Prostate gland (tissue), 2 donors: ENCODE measurements at regions not wholly inside any gene's neighbourhood (a gene's known extent, or its start where the extent isn't known, plus 50 kb on each side); places are given as distances from the start of the nearest gene placed in this dataset.

Experiments
- DNase-seq: peaks from one replicate; pipeline ENCODE4 v3.0.0-alpha.2; 2019; ENCODE audit warnings: low spot score
- H3K27ac ChIP-seq, 2 donors: fragments of 200-600 bp; sonication (generic); 2 replicates each; pipeline ENCODE4 v1.5.1; 2017 to 2019
- H3K27me3 ChIP-seq: fragments of 200-600 bp; sonication (generic); replicated peaks from 2 replicates; pipeline ENCODE4 v1.5.1; 2019; ENCODE audit not compliant: insufficient read depth
- H3K36me3 ChIP-seq, 2 donors: fragments of 200-600 bp; sonication (generic); 1 replicate in 1 of 2; 2 replicates in 1 of 2; pipeline versions ENCODE4 v1.5.1 to v1.8.1; 2017 to 2019
- H3K4me1 ChIP-seq: fragments of 200-600 bp; sonication (generic); replicated peaks from 2 replicates; pipeline ENCODE4 v1.5.1; 2019
- H3K4me3 ChIP-seq, 2 donors: fragments of 200-600 bp; sonication (generic); 2 replicates each; pipeline ENCODE4 v1.5.1; 2017 to 2019
- H3K9me3 ChIP-seq: fragments of 200-600 bp; sonication (generic); 2 replicates; pipeline ENCODE4 v1.5.1; 2017
- POLR2A ChIP-seq: fragments of 450-650 bp; IDR thresholded peaks from one replicate; pipeline ENCODE4 v1.6.1; 2016; ENCODE audit warnings: antibody characterized with exemption, mild to moderate bottlenecking
- POLR2AphosphoS5 ChIP-seq: sonication (generic); formaldehyde crosslinking; IDR thresholded peaks from one replicate; pipeline ENCODE4 v1.6.1; 2017; ENCODE audit warnings: antibody characterized with exemption
- WGBS: methylation state at CpG from one replicate; pipeline ENCODE4 v1.1.5; 2018; 5-methylcytosine and 5-hydroxymethylcytosine counted together
- intact Hi-C: fragments of 100-400 bp; cut with DNase I; formaldehyde crosslinking; loops from one replicate; pipeline ENCODE4 v1.14.2; 2022
- TF ChIP-seq, protein P1 (sequence below), 4 experiments: fragments of 200-600 bp in 2 of 4; fragments of 450-650 bp in 2 of 4; sonication (generic) in 2 of 4; IDR thresholded peaks; 1 replicate in 3 of 4; 2 replicates in 1 of 4; pipeline ENCODE4 v1.5.1; 2016 to 2019; ENCODE audit warnings: antibody characterized with exemption in 4 of 4, mild to moderate bottlenecking in 2 of 4, moderate library complexity in 2 of 4

DNA sequence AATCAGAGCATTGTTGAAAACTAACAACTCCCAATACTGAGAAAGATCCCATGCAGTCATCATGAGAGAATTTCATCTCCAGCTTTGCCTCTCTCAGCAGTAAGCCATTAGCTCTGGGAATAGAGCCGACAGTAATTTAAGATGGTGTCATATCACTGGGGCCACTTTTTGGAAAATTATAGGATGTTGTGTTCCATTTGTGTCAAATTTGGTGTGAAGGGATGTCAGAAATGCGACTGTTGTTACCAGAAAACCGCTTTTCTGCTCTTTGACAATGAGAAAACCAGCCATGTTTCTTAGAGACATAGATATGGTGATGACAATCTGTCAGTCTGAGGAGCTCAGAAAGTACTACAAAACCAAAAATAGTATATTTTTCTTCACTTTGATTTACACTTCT lies 106.3 kb upstream of the KHDRBS2 start:
- no peak overlapping the region for H3K27ac ChIP-seq
- no peak for DNase-seq
- intact Hi-C loops, result no loop called here
- no peaks in the 10 kb centered on the region for H3K36me3 ChIP-seq
- H3K4me1 ChIP-seq, result no peaks in the 10 kb centered on the region
- TF ChIP-seq, protein P1, sequence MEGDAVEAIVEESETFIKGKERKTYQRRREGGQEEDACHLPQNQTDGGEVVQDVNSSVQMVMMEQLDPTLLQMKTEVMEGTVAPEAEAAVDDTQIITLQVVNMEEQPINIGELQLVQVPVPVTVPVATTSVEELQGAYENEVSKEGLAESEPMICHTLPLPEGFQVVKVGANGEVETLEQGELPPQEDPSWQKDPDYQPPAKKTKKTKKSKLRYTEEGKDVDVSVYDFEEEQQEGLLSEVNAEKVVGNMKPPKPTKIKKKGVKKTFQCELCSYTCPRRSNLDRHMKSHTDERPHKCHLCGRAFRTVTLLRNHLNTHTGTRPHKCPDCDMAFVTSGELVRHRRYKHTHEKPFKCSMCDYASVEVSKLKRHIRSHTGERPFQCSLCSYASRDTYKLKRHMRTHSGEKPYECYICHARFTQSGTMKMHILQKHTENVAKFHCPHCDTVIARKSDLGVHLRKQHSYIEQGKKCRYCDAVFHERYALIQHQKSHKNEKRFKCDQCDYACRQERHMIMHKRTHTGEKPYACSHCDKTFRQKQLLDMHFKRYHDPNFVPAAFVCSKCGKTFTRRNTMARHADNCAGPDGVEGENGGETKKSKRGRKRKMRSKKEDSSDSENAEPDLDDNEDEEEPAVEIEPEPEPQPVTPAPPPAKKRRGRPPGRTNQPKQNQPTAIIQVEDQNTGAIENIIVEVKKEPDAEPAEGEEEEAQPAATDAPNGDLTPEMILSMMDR (IDR thresholded peaks at IDR 0.05), result no peak
- TF ChIP-seq POLR2AphosphoS5 (no peak), POLR2A (no peak)
- no peaks in the 10 kb centered on the region for H3K27me3 ChIP-seq
- 51% methylated on average over 3 of the region's 3 CpGs for WGBS
- no peak overlapping the region for H3K4me3 ChIP-seq
- H3K9me3 ChIP-seq, result no peaks in the 10 kb centered on the region

DNA sequence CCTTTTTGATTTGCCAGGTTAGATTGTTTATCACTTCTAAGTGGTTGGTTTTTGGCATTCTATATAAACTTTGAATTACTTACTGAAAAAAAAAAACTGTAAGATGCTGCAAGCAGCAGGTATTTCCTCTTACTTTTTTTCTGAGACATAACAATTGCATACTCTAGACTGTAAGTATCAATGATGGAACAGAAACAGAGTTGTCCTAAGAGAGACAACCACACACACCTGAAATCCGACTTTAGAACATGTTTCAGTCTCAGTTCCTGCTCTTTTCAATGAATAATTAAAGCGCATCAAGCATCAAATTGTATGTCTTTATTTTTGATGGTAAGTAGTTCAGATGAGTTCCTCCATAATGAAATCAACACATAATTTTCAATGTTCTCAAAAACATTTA lies 105.3 kb upstream of the KHDRBS2 start:
- H3K36me3 ChIP-seq, result no peaks in the 10 kb centered on the region
- H3K4me3 ChIP-seq, result no peak overlapping the region
- H3K9me3 ChIP-seq, result no peaks in the 10 kb centered on the region
- TF ChIP-seq, protein P1 (IDR thresholded peaks at IDR 0.05), result no peak
- TF ChIP-seq POLR2AphosphoS5, result no peak
- TF ChIP-seq POLR2A, result no peak
- 91% methylated on average over 2 of the region's 2 CpGs for WGBS
- no peak for DNase-seq
- no peaks in the 10 kb centered on the region for H3K27me3 ChIP-seq
- no peaks in the 10 kb centered on the region for H3K4me1 ChIP-seq
- no peak overlapping the region for H3K27ac ChIP-seq
- intact Hi-C loops, result no loop called here

DNA sequence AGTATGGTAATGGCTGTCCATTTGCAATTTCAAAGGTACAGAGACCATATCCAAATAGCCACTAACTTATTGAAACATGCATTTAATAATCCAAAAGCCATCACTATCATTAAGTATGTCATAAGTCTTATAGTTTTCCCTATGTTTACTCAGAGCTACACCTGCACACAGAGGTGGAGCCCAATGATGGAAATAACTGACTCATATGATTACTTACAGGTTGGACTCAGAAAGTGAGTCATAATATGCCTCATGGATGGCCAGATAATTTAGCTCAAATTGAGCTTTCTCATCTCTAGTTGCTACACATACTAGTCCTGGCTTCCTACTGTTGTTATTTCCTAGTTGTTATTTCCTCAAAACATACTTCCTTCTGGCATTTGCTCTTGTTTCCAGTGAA lies 104.4 kb upstream of the KHDRBS2 start:
- no peak overlapping the region for H3K27ac ChIP-seq
- no peaks in the 10 kb centered on the region for H3K36me3 ChIP-seq
- no peak overlapping the region for H3K4me3 ChIP-seq
- TF ChIP-seq POLR2A (no peak), POLR2AphosphoS5 (no peak)
- TF ChIP-seq, protein P1 (IDR thresholded peaks at IDR 0.05), result no peak
- intact Hi-C loops, result no loop called here
- no peaks in the 10 kb centered on the region for H3K27me3 ChIP-seq
- DNase-seq, result no peak
- H3K4me1 ChIP-seq, result no peaks in the 10 kb centered on the region
- H3K9me3 ChIP-seq, result no peaks in the 10 kb centered on the region

DNA sequence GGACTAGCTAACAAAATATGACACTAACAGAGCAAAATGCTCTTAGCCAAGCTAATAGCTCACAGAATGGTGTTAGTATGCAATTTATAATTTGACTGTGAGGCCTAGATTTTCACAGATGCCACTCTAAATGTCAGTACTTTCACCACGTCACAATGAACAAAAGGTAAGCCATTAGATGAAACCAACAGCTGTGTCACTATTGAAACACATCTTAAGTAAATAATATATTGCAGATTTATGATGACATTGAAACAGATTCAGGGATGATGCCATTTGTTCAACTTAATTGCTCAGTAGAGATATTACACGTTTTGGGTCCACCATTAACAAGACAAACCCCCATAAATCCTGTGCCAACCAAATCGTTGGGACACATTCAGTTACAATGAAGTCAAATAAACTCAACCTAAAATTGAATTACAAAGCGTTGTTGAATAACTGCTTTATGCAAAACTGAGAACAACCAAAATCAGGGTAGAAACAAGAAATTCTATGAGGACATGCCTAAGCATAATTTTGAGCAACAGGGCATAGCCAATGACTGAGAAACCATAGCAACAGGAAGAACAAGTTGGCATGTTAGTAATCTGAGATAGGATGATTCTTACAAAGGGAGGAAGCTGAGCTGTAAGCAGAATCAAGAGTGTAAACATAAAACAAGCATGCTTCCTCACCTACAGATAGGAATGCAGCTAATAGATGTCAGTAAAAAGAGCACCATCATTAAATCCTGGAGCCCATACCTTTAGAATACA lies 85.6 kb upstream of the KHDRBS2 start:
- H3K4me1 ChIP-seq, result no peaks in the 10 kb centered on the region
- intact Hi-C loops, result no loop called here
- no peaks in the 10 kb centered on the region for H3K9me3 ChIP-seq
- no peaks in the 10 kb centered on the region for H3K27me3 ChIP-seq
- no peak overlapping the region for H3K27ac ChIP-seq
- no peaks in the 10 kb centered on the region for H3K36me3 ChIP-seq
- H3K4me3 ChIP-seq, result no peak overlapping the region
- no peak for DNase-seq
- TF ChIP-seq, protein P1 (IDR thresholded peaks at IDR 0.05), result no peak
- TF ChIP-seq POLR2AphosphoS5 (no peak), POLR2A (no peak)
- 41% methylated on average over 4 of the region's 4 CpGs for WGBS

DNA sequence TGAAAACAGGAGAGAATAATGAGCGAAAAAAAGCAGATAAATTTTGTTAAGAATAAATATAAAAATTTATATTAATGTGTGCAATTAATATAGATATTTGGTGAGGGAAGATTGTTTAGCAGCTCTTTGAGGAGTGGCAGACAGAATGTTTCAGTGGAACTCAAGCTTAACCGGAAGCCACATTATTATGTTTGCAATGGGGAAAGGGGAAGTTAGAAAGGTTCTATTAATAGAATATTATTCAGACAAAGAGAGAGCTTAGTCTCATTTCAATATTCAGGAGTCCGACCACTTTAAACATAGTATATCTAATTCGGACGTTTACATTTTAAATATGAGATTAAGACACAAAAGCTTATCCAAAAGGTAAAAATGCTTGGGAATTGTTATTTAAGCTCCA lies 81.6 kb upstream of the KHDRBS2 start:
- Histone ChIP-seq H3K4me3 (no peak overlapping the region), H3K9me3 (no peaks in the 10 kb centered on the region), H3K36me3 (no peaks in the 10 kb centered on the region), H3K27me3 (no peaks in the 10 kb centered on the region), H3K27ac (no peak overlapping the region), H3K4me1 (no peaks in the 10 kb centered on the region)
- WGBS, result 76% methylated on average over 5 of the region's 5 CpGs
- TF ChIP-seq, protein P1 (IDR thresholded peaks at IDR 0.05), result no peak
- no peak for TF ChIP-seq POLR2AphosphoS5
- TF ChIP-seq POLR2A, result no peak
- no peak for DNase-seq
- intact Hi-C loops, result no loop called here
